Activated T-cell treated with anti-CD3 and anti-CD28 coated beads for 24 hours (primary cell): ENCODE measurements at regions not wholly inside any gene's neighbourhood (a gene's known extent, or its start where the extent isn't known, plus 50 kb on each side); places are given as distances from the start of the nearest gene placed in this dataset.

Experiments
- DNase-seq: peaks from one replicate; pipeline ENCODE4 v3.0.0-alpha.2; 2020; ENCODE audit warnings: low read depth

- no peak for DNase-seq
These were observed 78.1 kb downstream of the ASB9 start for GRCh38 chrX:15191830-15192229.

- no peak for DNase-seq
These were observed 81.8 kb downstream of the ASB9 start for GRCh38 chrX:15188039-15188438.

- DNase-seq, result no peak
These were observed 92.6 kb downstream of the ASB9 start for GRCh38 chrX:15177316-15177715.

- no peak for DNase-seq
These were observed 96.5 kb downstream of the ASB9 start for GRCh38 chrX:15173411-15173810.

- no peak for DNase-seq
These were observed 99.0 kb downstream of the ASB9 start for GRCh38 chrX:15170927-15171326.

- DNase-seq, result no peak
These were observed 102.1 kb downstream of the ASB9 start for GRCh38 chrX:15167826-15168225.

- no peak for DNase-seq
These were observed 104.1 kb downstream of the ASB9 start for GRCh38 chrX:15165832-15166231.

- DNase-seq, result no peak
These were observed 106.8 kb downstream of the ASB9 start for GRCh38 chrX:15163131-15163530.

GRCh38 chrX:15160558-15161095 lies 109.3 kb downstream of the ASB9 start:
- no peak for DNase-seq

- DNase-seq, result no peak
These were observed 111.0 kb downstream of the ASB9 start for GRCh38 chrX:15158736-15159406.

- no peak for DNase-seq
These were observed 111.5 kb downstream of the ASB9 start for GRCh38 chrX:15158350-15158735.

- DNase-seq, result no peak
These were observed 112.3 kb downstream of the ASB9 start for GRCh38 chrX:15157624-15158023.

GRCh38 chrX:15151267-15152186 lies 118.4 kb downstream of the ASB9 start:
- peak; percentile 18 for DNase-seq

GRCh38 chrX:15150586-15150985 lies 119.3 kb downstream of the ASB9 start:
- DNase-seq, result no peak

- DNase-seq, result no peak
These were observed 123.4 kb downstream of the ASB9 start for GRCh38 chrX:15146515-15146914.

GRCh38 chrX:15143825-15144121 lies 126.1 kb downstream of the ASB9 start:
- DNase-seq, result no peak

- peak; percentile 37 for DNase-seq
These were observed 126.6 kb downstream of the ASB9 start for GRCh38 chrX:15143050-15143824.

GRCh38 chrX:15142084-15142715 lies 127.7 kb downstream of the ASB9 start:
- no peak for DNase-seq

- no peak for DNase-seq
These were observed 133.1 kb downstream of the ASB9 start for GRCh38 chrX:15136795-15137194.

- no peak for DNase-seq
These were observed 140.5 kb downstream of the ASB9 start for GRCh38 chrX:15129412-15129811.

GRCh38 chrX:15128861-15129260 lies 141.0 kb downstream of the ASB9 start:
- DNase-seq, result no peak

GRCh38 chrX:15127010-15127409 lies 142.9 kb downstream of the ASB9 start:
- DNase-seq, result no peak
